NCI-H2171 (cell line): ENCODE measurements at regions not wholly inside any gene's neighbourhood (a gene's known extent, or its start where the extent isn't known, plus 50 kb on each side); places are given as distances from the start of the nearest gene placed in this dataset.
"Not testable (repeated sequence)": the region's sequence is repeated elsewhere in the genome, so short reads cannot be mapped to it uniquely, and the experiment has no call there.

Experiments used
- DNase-seq: peaks from one replicate; lab custom pipeline; 2025; lab: John Stamatoyannopoulos, UW

GRCh38 chr1:194705123-194705854, 1518.9 kb upstream of the B3GALT2 start:
- no peak for DNase-seq

DNA sequence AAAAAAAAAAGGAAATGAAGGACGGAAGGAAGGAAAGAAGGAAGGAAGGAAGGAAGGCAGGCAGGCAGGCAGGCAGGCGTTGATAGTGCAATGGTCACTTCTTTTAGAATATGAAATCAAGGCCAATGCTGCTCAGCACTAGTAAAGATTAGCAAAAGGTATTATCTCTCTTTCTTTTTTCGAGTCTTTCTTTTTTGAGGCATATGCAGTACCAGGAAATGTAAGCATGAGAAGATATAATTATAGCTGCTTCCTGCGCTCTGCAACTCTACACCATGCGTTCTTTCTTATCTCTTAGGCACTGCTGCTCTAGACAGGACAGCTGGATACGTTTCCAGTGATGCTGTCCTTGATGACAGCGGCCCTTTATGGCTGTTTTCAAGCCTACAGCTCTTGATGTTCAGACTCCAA, 1512.5 kb upstream of the B3GALT2 start:
- DNase-seq = peak; percentile 30

DNA sequence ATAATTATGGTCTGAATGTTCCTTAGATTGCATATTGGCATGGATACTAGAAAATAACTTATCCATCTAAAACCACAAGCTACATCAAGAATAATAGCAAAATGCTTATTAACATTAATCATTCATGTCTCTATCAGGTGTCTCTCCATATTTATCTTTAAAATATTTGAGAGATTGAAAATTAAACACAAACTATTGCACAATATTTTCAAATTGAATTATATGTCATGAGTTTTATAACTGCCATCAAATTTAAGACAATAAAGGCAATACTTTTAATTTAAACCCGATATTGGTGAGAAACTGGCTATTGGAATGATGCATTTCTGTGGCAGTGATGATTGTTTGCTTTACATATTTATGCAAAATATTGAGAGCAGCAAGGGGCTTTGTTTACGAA, 1506.8 kb upstream of the B3GALT2 start:
- DNase-seq = no peak

- no peak for DNase-seq
These were observed 1498.2 kb upstream of the B3GALT2 start for GRCh38 chr1:194684636-194685035.

- DNase-seq = no peak
These were observed 1471.7 kb upstream of the B3GALT2 start for GRCh38 chr1:194658090-194658439.

DNA sequence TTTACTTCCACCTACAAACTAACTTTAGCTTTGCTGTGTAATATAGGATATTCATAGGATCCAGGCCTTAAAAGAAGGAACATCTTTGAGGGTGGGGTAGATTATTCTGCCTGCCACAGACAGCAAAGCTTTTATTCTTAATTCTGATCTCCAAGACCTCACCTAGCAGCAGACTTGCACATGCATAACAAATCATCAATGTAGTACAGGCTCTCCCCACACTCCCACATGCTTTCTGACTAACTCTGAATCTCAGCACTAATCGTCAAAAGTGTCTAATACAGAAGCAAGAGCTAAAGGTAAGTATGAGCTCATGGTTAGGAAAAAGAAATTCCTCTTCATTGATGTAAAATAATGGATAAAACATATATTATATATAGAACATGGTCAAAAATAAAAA, 1468.5 kb upstream of the B3GALT2 start:
- no peak for DNase-seq

- DNase-seq = no peak
These were observed 1467.0 kb upstream of the B3GALT2 start for GRCh38 chr1:194653385-194653784.

DNA sequence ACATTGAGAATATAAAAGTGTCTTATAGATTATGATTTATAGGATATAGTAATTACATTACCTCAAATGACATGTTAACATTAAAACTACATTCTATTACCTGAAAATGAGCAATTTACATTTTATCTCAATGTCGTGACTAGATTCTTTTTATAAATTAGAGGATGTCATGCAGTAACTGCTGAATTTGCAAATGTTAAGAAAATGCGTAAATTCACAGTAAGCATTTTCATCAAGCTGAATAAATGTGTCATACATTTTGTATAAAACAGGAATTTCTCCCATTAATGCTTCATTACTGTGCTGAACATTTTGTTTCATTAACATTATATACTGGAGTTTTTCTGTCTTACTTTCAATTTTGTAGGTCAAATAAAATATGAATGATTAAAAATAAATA, 1460.7 kb upstream of the B3GALT2 start:
- no peak for DNase-seq

DNA sequence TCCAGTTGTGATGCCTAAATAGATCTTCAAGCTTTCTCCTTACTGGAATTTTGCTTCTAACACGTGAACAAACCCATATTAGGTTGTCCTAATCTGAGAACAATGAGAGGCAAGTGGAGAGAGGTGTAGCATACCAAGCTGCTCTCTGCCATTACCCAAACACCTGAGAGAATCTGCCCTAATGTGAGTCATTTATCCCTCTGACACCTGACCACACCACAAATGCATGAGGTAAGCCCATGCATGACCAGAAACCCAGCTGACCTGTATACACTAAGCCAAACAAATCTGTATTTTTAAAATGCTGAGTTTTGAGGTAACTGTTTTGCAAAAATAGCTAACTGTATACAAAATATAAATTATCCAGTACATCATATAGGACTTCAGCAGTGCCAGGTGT, 1458.1 kb upstream of the B3GALT2 start:
- no peak for DNase-seq

DNA sequence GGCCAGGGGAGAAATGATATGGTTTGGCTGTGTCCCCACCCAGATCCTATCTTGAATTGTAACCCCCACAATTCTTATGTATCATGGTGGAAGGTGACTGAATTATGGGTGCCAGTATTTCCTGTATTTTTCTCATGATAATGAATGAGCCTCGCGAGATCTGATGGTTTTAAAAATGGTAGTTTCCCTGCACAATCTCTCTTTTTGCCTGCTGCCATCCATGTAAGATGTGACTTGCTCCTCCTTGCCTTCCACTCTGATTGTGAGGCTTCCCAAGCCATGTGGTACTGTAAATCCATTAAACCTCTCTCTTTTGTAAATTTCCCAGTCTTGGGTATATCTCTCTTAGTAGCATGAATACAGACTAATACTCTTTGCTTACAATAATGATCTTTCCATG, 1453.9 kb upstream of the B3GALT2 start:
- DNase-seq = no peak

DNA sequence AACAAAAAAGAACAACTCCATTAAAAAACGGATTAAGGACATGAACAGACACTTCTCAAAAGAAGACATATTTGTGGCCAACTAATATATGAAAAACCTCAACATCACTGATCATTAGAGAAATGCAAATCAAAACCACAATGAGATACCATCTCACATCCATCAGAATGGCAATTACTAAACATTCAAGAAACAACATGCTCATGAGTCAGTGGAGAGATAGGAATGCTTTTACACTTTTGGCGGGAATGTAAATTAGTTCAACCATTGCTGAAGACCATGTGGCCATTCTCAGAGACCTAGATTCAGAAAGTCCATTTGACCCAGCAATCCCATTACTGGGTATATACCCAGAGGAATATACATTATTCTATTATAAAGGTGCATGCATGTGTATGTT, 1442.6 kb upstream of the B3GALT2 start:
- no peak for DNase-seq

DNA sequence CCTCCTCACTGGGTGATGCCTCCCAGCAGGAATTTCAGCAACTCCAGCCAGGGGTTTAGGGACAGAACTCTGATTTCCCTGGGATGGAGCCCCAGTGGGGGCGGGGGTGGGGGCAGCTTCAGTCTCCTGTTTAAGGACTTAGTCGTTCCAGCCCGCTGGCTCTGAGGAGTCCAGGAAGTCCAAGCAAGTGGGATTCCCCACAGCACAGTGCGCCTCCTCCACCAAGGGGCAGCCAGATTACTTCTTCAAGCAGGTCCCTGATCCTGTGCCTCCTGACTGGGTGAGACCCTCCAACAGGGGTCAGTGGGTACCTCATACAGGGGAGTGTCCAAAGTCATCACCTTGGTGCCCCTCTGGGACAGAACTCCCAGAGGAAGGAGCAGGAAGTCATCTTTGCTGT, 1438.4 kb upstream of the B3GALT2 start:
- no peak for DNase-seq

DNA sequence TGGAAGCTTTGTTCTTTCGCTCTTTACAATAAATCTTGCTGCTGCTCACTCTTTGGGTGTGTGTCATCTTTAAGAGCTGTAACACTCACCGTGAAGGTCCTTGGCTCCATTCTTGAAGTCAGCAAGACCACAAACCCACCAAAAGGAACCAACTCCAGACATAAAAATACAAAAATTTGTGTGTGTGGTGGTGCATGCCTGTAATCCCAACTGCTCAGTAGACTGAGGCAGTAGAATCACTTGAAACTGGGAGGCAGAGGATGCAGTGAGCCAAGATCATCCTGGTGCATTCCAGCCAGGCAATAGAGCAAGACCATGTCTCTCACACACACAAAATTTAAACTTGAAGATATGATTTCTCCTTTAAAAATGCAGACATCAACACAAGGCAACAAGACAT, 1431.7 kb upstream of the B3GALT2 start:
- DNase-seq = no peak

DNA sequence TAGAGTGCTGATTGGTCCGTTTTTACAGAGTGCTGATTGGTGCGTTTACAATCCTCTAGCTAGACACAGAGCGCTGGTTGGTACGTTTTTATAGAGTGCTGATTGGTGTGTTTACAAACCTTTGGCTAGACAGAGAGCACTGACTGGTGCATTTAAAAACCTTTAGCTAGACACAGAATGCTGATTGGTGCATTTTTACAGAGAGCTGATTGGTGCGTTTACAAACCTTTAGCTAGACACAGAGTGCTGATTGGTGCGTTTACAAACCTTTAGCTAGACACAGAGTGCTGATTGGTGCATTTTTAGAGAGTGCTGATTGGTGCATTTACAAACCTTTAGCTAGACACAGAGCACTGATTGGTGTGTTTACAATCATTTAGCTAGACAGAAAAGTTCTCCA, 1430.9 kb upstream of the B3GALT2 start:
- DNase-seq = not testable (repeated sequence)

DNA sequence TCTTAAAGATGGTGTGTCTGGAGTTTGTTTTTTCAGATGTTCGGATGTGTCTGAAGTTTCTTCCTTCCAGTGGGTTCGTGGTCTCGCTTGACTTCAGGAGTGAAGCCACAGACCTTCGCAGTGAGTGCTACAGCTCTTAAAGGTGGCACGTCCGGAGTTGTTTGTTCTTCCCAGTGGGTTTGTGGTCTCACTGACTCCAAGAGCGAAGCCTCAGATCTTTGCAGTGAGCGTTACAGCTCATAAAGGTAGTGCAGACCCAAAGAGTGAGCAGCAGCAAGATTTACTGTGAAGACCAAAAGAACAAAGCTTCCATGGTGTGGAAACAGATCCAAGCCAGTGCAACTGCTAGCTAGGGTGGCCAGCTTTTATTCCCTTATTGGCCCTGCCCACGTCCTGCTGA, 1430.4 kb upstream of the B3GALT2 start:
- DNase-seq = no peak

- no peak for DNase-seq
These were observed 1415.8 kb upstream of the B3GALT2 start for GRCh38 chr1:194602184-194602583.

DNA sequence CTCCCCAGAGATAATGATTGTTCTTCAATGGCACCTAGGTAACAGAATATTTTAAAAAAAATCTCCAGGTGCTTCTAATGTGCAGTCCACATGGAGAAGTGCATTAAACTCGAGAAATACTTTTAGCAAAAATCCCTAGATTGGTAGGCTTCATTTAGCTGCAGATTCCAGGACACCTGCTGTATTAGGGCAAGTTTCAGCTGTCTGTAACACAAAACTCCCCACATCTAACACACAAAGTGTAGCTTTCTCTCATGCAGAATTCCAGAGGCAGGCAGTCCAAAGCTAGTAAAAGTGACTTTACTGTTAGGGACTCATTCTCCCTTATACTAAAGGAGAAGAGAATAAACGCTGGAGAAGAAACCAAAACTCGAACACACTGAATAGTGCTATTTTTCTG, 1414.3 kb upstream of the B3GALT2 start:
- DNase-seq = no peak

- DNase-seq = no peak
These were observed 1411.7 kb upstream of the B3GALT2 start for GRCh38 chr1:194598098-194598497.

GRCh38 chr1:194586302-194586701, 1399.9 kb upstream of the B3GALT2 start:
- no peak for DNase-seq

DNA sequence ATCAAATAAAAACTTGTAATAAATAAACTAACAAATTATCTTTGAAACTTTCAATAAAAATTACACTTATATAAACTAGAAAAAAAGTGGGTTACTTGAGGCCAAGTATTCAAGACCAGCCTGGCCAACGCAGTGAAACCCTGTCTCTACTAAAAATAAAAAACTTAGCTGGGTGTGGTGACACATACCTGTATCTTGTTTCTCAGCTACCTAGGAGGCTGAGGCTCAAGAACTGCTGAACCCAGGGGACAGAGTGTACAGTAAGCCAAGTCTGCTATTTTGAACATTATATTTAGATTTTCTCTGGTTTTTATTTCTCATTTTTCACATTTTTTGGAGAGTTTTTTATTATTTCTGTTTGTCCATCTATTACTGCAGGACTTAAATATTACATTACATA, 1397.6 kb upstream of the B3GALT2 start:
- DNase-seq = no peak

DNA sequence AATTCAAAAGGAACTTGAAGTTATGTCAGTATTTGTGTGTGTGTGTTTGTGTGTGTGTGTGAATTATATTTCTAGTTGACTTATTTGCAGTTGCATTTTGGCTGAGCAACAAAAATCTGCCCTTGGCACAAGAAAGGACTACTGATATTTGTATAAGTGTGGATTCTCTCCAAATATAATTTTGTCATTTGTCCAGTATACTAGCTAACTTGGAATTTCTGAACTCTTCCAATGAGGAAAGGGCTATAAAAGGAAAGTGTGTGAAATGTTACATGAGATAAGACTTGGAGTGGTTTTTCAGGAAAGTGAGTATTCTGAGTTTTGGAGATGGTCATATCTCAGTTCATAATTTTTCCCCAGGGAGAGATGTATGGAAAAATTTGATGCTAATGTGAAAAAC, 1384.1 kb upstream of the B3GALT2 start:
- DNase-seq = no peak

DNA sequence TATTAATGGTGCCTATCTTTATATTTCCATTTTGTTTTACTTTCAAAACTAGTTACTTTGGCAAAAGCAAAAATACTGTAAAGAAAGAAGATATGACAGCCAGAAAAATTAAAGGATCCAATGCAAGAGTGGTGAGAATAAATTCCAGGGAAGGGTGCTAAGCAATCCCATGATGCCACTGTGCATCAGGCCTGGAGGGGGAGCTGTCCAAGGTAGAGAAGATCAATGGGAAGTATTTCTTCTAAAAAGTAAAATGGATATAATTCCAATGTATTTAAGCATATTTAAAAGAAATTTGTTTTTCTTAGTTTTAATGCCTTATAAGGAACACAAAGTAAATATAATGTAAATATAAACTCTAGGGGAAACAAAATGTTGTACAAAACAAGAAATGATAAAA, 1382.2 kb upstream of the B3GALT2 start:
- no peak for DNase-seq

GRCh38 chr1:194548071-194548470, 1361.7 kb upstream of the B3GALT2 start:
- no peak for DNase-seq

GRCh38 chr1:194544012-194544411, 1357.6 kb upstream of the B3GALT2 start:
- no peak for DNase-seq

DNA sequence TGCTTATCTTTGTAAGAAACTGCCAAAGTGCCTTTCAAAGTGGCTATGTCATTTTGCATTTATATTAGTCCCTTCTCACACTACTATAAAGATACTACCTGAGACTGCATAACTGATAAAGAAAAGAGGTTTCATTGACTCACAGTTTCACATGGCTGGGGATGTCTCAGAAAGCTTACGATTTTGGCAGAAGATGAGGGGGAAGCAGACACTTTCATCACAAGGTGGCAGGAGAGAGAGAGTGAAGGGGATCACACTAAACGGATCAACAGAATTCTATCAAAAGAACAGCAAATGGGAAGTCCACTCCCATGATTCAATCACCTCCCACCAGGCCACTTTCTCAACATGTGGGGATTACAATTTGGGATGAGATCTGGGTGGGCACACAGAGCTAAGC, 1352.0 kb upstream of the B3GALT2 start:
- no peak for DNase-seq
